ENCODE measurements at regions not wholly inside any gene's neighbourhood (a gene's known extent, or its start where the extent isn't known, plus 50 kb on each side); places are given as distances from the start of the nearest gene placed in this dataset.

DNA sequence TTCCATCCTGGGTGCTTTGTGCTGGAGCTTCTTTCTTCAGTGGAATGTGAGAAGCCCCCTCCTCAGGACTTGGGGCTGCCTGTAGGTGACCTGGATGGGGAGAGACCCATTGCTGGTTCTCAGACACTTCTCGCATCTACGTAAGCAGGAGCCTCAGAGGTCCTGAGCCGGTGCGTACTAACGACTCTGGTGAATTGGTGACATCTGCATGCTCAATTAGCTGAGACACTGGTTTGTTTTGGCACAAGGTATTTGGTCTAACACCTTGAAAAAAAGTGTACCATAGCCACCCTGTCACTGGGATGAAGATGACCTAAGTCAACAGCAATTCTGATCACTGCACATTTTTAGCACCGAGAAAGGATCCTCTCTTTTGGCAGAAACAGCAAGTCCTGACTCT, 57.7 kb downstream of the LRRC30 start:
- Mint-ChIP-seq H3K36me3 (peaks cover 0 to 4% of the 10 kb centered on the region in 2 donors), H3K27ac (no peak overlapping the region), H3K9me3 (peaks cover 13 to 23% of the 10 kb centered on the region in 2 donors)
- no peak for DNase-seq (ENCODE audit: low spot score in 2 of 2)
- ATAC-seq, result no peak

DNA sequence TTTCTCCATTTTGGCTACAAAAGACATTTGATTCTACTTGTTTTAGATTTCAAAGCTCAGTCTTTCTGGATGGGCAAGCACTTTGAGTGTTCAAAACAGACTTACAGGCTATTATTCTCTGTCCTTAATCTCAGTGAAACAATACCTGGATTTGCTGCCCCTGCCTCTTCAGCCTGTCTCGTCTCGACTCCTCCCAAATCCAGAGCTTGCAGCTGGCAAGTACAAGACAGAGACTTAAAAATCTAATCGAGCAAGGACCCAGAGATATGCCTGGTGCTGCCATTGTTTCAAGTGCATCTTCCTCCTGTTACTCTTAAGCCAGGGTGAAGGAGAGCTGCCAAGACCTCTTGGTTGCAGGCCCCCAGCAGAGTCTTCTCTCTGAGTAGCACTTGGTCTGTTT, 59.2 kb downstream of the LRRC30 start:
- ATAC-seq (no peak), DNase-seq (ENCODE audit: low spot score in 2 of 2) (no peak)
- H3K9me3 Mint-ChIP-seq, result peaks cover 14 to 25% of the 10 kb centered on the region in 2 donors
- no peak overlapping the region for H3K27ac Mint-ChIP-seq
- peaks cover 0 to 15% of the 10 kb centered on the region in 2 donors for H3K36me3 Mint-ChIP-seq

- no peak for ATAC-seq
- DNase-seq (ENCODE audit: low spot score in 2 of 2), result no peak
- Mint-ChIP-seq H3K9me3 (peaks cover 18 to 30% of the 10 kb centered on the region in 2 donors), H3K27ac (no peak overlapping the region), H3K36me3 (peaks cover 0 to 22% of the 10 kb centered on the region in 2 donors)
Measured at GRCh38 chr18:7291046-7291445, 60.2 kb downstream of the LRRC30 start.

DNA sequence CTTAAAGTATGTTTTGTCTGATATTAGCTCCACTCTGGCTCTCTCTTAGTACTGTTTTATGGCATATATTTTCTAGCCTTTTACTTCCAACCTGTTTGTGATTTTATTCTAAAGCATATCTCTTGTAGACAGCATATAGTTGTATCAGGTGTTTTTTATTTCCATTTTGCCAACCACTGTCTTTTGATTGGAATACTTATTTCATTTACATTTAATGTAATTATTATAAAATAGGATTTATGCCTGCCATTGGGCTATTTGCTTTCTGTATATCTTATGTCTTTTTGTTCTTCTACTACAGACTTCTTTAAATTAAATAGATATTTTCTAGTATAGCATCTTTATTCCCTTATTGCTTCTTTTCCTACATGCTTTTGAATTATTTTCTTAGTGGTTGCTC, 67.3 kb downstream of the LRRC30 start:
- Mint-ChIP-seq H3K27ac (no peak overlapping the region), H3K36me3 (peaks cover 0 to 38% of the 10 kb centered on the region in 2 donors), H3K9me3 (peaks cover 31 to 37% of the 10 kb centered on the region in 2 donors)
- DNase-seq (ENCODE audit: low spot score in 2 of 2) (no peak), ATAC-seq (no peak)

DNA sequence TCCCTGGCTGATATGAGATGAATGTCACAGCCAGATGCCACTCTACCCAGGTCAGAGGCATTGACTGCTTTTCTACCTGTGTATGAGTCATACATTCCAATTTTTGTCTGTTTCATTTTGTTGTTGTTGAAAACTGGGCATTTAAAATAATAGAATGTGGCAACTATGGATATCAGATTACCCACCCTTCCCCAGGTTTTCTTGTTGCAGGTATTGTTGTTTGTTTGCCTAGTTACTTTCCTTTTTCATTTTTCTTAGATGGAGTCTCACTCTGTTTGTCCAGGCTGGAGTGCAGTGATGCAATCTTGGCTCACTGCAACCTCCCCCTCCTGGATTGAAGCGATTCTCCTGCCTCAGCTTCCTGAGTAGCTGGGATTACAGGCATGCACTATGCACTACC, 70.2 kb downstream of the LRRC30 start:
- Mint-ChIP-seq H3K9me3 (peaks cover 27 to 35% of the 10 kb centered on the region in 2 donors), H3K27ac (no peak overlapping the region), H3K36me3 (peaks cover 0 to 21% of the 10 kb centered on the region in 2 donors)
- no peak for DNase-seq (ENCODE audit: low spot score in 2 of 2)
- no peak for ATAC-seq

DNA sequence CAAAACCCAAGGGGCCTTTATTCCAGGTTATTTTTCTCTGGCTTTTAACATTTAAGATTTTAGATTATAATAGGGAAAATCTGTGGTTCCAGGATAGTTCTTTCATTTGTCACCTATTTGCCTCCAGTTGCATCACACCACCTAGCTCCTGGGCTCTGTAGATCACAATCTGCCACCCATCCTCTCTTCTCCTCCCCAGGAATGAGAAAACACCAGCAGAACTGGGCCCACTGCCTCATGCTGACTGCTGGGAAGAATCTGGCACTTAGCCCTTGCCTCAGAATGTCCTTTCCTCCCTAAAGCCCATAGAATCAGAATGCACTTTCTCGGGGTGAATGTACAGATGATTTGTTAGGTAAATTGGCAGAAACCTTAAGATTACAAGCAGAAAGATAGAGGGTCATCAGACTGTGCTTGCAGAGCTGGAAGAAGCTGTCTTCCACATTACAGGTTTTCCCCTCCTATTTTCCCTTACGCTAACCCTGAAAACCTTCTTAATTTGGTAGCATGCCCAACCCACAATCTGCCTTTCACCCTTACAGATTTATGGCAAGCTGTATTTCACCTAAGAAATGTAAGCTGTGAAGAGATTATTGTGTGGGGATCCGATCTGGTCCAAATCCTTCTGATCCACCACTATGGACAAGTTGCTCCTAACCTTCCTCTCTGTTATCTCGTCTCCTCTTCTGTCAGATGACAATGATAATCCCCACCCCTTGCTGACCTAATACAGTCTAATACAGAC, 72.6 kb downstream of the LRRC30 start:
- Mint-ChIP-seq H3K9me3 (peaks cover 16 to 22% of the 10 kb centered on the region in 2 donors), H3K27ac (no peak overlapping the region), H3K36me3 (peaks cover 0 to 9% of the 10 kb centered on the region in 2 donors)
- DNase-seq (ENCODE audit: low spot score in 2 of 2) (no peak), ATAC-seq (no peak)

DNA sequence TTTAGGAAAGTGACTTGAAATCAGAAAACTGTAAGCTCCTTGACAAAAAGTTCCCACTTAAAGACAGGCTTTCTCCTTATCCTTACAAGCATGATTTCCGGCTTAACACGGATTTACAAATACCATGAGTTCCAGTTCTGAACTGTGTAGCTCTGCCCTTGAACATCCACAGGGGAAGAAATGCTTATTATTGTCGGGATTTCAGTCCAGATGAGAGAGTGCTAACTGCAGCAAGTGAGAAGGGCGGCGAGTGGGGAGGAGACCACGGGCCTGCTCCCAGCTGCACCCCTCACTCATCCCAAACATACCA, 73.1 kb downstream of the LRRC30 start:
- ATAC-seq (no peak), DNase-seq (ENCODE audit: low spot score in 2 of 2) (no peak)
- Mint-ChIP-seq H3K27ac (no peak overlapping the region), H3K9me3 (peaks cover 16 to 17% of the 10 kb centered on the region in 2 donors), H3K36me3 (peaks cover 0 to 9% of the 10 kb centered on the region in 2 donors)

DNA sequence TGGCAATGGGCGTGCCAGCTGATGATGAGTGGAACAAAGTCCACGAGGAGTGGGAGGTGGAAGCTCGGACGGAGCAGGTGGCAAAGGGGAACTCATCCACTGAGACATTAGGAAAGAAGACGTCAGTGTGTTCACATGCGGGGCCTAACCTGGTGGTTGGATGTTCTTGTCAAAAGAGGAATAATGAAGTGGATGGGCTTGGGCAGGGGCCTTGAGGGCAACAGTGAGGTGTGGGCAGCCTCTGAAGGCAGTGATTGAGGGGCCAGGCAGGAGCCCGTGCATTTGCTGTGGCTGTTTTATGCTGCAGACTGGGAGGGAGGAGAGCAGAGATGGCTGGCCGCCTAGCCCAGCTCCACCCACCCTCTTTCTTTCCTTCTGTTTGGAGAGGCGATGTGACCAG, 74.5 kb downstream of the LRRC30 start:
- no peak overlapping the region for H3K27ac Mint-ChIP-seq
- peaks cover 12 to 14% of the 10 kb centered on the region in 2 donors for H3K9me3 Mint-ChIP-seq
- H3K36me3 Mint-ChIP-seq, result no peaks in the 10 kb centered on the region
- ATAC-seq, result no peak
- no peak for DNase-seq (ENCODE audit: low spot score in 2 of 2)

DNA sequence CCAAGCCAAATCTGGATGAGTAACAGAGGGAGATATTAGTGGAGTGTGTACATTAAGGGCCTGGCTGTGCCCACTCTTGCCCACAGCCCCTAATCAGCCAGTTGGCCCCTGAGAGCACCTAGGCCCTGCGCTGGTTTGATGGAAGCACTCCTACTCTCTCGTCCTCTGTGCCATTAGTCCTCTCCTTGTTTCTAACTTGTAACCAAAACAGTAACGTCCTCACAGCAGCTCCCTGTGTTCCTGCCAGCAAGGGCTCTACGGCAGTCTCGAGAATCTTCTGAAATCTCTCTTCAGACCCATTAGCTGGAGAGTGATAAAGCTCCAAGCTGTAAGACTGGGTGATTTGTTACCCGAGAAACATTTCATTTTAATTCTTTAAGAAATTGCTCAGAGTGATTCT, 76.1 kb downstream of the LRRC30 start:
- Mint-ChIP-seq H3K27ac (no peak overlapping the region), H3K9me3 (peaks cover 12 to 14% of the 10 kb centered on the region in 2 donors), H3K36me3 (no peaks in the 10 kb centered on the region)
- ATAC-seq, result no peak
- DNase-seq (ENCODE audit: low spot score in 2 of 2), result no peak

DNA sequence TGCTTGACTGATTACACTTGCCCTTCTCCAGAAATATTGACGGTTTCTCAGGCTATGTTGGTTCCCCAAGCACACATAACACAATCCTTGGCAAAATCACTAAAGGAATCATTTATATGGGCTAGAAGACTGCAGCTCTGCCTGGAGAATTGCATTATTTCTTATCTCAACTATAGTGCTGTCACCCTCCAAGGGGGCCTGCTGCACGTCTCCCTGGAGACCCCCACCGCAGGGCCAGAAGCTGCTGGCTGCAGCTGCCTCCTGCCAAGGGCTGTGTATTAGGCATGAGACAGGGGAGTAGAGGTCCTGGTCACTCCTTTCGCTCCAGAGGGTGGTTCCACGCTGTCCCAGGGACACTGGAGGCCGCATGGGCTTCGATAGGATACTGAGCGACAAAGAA, 76.6 kb downstream of the LRRC30 start:
- Mint-ChIP-seq H3K36me3 (no peaks in the 10 kb centered on the region), H3K27ac (no peak overlapping the region), H3K9me3 (peaks cover 12 to 14% of the 10 kb centered on the region in 2 donors)
- ATAC-seq (no peak), DNase-seq (ENCODE audit: low spot score in 2 of 2) (no peak)

- ATAC-seq, result no peak
- H3K36me3 Mint-ChIP-seq, result no peaks in the 10 kb centered on the region
- H3K9me3 Mint-ChIP-seq, result peaks cover 4 to 11% of the 10 kb centered on the region in 2 donors
- no peak overlapping the region for H3K27ac Mint-ChIP-seq
- DNase-seq (ENCODE audit: low spot score in 2 of 2), result no peak
Measured at GRCh38 chr18:7317804-7318231, 86.9 kb downstream of the LRRC30 start.

DNA sequence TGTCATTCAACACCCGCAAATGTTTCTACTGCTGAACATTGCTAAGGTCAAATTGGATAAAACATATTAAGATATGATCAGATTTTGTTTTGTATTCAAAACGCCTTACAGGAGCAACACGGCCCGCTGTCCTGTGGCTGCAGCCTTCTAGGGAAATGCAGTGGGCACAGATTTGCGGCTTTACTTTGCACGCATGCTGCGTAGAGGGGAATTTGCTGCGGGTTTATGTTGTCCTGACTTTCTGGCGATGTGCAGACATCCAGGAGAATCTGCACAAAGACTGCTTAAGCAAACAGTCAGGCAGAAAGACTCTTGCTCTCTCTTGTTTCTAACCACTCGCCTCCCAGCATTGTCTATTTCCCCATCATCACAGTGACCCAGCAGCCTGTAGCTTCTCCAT, 88.3 kb downstream of the LRRC30 start:
- peaks cover 0 to 6% of the 10 kb centered on the region in 2 donors for H3K9me3 Mint-ChIP-seq
- H3K27ac Mint-ChIP-seq, result no peak overlapping the region
- no peaks in the 10 kb centered on the region for H3K36me3 Mint-ChIP-seq
- DNase-seq (ENCODE audit: low spot score in 2 of 2), result no peak
- ATAC-seq, result no peak

- no peaks in the 10 kb centered on the region for H3K36me3 Mint-ChIP-seq
- H3K9me3 Mint-ChIP-seq, result peaks cover 8 to 14% of the 10 kb centered on the region in 2 donors
- H3K27ac Mint-ChIP-seq, result no peak overlapping the region
- DNase-seq (ENCODE audit: low spot score in 2 of 2) (no peak), ATAC-seq (no peak)
Measured at GRCh38 chr18:7321831-7322230, 90.9 kb downstream of the LRRC30 start.

DNA sequence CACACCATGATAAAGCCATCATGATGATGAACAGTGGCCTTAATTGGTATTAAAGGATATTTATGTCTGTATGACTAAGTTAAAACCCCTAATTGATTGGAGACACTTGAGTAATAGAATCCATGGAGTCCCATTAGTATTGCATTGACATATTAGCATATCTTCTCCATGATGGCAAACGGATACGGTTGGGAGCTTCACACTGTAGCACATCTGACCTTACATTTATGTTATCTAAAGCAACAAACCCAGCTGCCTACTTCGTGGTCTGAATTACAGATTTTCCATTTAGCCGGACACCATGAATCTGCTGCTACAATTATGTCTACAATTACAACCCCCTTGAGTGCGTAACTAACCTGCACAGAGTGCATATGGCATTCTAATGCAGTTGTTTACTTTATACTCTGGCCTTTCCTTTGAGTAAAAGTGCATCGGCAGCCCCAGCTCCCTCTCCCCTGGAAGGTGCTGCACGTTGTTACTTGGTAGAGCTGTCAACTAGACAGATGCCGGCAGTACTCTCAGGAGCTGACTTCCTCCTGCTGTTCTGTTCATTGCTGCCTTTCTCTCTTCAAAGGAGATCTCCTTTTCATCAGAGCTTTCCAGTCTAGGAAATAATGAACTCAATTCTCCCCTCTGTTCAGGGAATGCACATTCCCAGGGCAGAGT, 92.1 kb downstream of the LRRC30 start:
- DNase-seq (ENCODE audit: low spot score in 2 of 2), result no peak
- no peaks in the 10 kb centered on the region for H3K36me3 Mint-ChIP-seq
- no peak overlapping the region for H3K27ac Mint-ChIP-seq
- no peak for ATAC-seq
- H3K9me3 Mint-ChIP-seq, result peaks cover 14 to 21% of the 10 kb centered on the region in 2 donors

- DNase-seq (ENCODE audit: low spot score in 2 of 2) (no peak), ATAC-seq (no peak)
- Mint-ChIP-seq H3K27ac (no peak overlapping the region), H3K9me3 (peaks cover 14 to 21% of the 10 kb centered on the region in 2 donors), H3K36me3 (no peaks in the 10 kb centered on the region)
Measured at GRCh38 chr18:7325126-7325430, 94.2 kb downstream of the LRRC30 start.

- H3K9me3 Mint-ChIP-seq, result peaks cover 14 to 19% of the 10 kb centered on the region in 2 donors
- DNase-seq (ENCODE audit: low spot score in 2 of 2), result no peak
- no peak overlapping the region for H3K27ac Mint-ChIP-seq
- ATAC-seq, result no peak
- no peaks in the 10 kb centered on the region for H3K36me3 Mint-ChIP-seq
Measured at GRCh38 chr18:7329016-7329415, 98.1 kb downstream of the LRRC30 start.

DNA sequence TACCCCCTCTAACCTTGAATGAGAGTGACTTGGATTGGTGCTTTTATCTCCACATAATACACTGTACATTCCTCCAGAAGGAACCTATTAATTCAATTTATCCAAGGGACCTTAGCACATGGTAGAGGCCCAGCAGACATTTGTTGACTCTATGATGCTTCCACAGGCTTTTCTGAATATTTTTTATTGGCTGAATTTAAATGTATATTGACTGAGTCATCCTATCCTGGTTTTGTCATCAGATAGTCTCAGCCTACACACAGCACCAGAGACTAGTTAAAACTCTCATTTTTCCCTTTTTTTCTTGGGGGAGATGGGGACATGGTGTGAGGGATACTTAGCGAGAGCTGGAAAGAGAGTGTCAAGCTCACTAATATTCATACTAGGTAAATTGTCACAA, 101.6 kb downstream of the LRRC30 start:
- Mint-ChIP-seq H3K27ac (no peak overlapping the region), H3K9me3 (peaks cover 3 to 7% of the 10 kb centered on the region in 2 donors), H3K36me3 (no peaks in the 10 kb centered on the region)
- DNase-seq (ENCODE audit: low spot score in 2 of 2), result no peak
- ATAC-seq, result no peak

DNA sequence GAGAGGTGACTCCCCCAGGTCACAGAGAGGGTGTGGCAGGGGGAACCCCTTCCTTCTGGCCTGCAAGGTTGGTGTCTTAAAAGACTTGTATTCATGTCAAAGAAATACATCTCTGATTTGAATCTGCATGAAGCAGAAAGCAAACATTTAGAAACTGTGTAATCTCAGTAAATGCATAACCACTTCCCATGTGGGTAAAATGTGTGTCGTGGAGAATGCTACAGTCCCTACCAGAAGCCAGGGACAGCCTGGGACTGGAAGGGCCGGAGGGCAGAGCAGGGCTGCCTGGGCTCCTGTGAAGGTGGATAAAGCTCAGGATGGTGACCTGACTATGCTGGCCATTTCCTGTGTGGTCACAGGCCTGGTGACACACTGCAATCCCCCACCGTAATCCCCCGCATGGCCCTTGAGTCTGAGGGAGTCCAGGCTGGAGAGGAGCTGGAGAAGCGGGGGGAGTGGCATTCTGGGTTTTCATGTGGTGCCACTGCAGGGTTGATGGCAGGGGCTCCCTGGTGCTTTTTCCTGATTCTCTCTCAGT, 102.2 kb downstream of the LRRC30 start:
- H3K9me3 Mint-ChIP-seq, result peaks cover 0 to 4% of the 10 kb centered on the region in 2 donors
- ATAC-seq (no peak), DNase-seq (ENCODE audit: low spot score in 2 of 2) (no peak)
- no peak overlapping the region for H3K27ac Mint-ChIP-seq
- H3K36me3 Mint-ChIP-seq, result no peaks in the 10 kb centered on the region

Data from activated naive CD4-positive, alpha-beta T cell treated with anti-CD3 and anti-CD28 coated beads, Interleukin-2, amount 50 U/mL, for 72 hours (primary cell).